IPS-NIHi11 (cell line): ENCODE measurements at regions not wholly inside any gene's neighbourhood (a gene's known extent, or its start where the extent isn't known, plus 50 kb on each side); places are given as distances from the start of the nearest gene placed in this dataset.

Experiments used
- DNase-seq: peaks from one replicate; pipeline ENCODE4 v3.0.0; 2012; ENCODE audit warnings: mixed read lengths, low spot score

- DNase-seq: peak; percentile 68
Observed at GRCh38 chr9:3732077-3733038, 206.6 kb upstream of the RFX3 start.

GRCh38 chr9:3730511-3730922 lies 204.7 kb upstream of the RFX3 start:
- no peak for DNase-seq

- no peak for DNase-seq
Observed at GRCh38 chr9:3721096-3721495, 195.3 kb upstream of the RFX3 start.

- DNase-seq: no peak
Observed at GRCh38 chr9:3719286-3719685, 193.5 kb upstream of the RFX3 start.

- DNase-seq: no peak
Observed at GRCh38 chr9:3716415-3716814, 190.6 kb upstream of the RFX3 start.

- peak; percentile 17 for DNase-seq
Observed at GRCh38 chr9:3708751-3709150, 182.9 kb upstream of the RFX3 start.

GRCh38 chr9:3704890-3705289 lies 179.1 kb upstream of the RFX3 start:
- no peak for DNase-seq

- DNase-seq: no peak
Observed at GRCh38 chr9:3700772-3701171, 175.0 kb upstream of the RFX3 start.

- DNase-seq: no peak
Observed at GRCh38 chr9:3699883-3700282, 174.1 kb upstream of the RFX3 start.

GRCh38 chr9:3698531-3698930 lies 172.7 kb upstream of the RFX3 start:
- DNase-seq: no peak

- DNase-seq: no peak
Observed at GRCh38 chr9:3698076-3698475, 172.3 kb upstream of the RFX3 start.

- peak; percentile 23 for DNase-seq
Observed at GRCh38 chr9:3696368-3696767, 170.6 kb upstream of the RFX3 start.

GRCh38 chr9:3692606-3693005 lies 166.8 kb upstream of the RFX3 start:
- no peak for DNase-seq

- DNase-seq: no peak
Observed at GRCh38 chr9:3689555-3689954, 163.8 kb upstream of the RFX3 start.

GRCh38 chr9:3687145-3687544 lies 161.3 kb upstream of the RFX3 start:
- DNase-seq: no peak

GRCh38 chr9:3682186-3682585 lies 156.4 kb upstream of the RFX3 start:
- no peak for DNase-seq

- no peak for DNase-seq
Observed at GRCh38 chr9:3677541-3677940, 151.7 kb upstream of the RFX3 start.

GRCh38 chr9:3676766-3677165 lies 151.0 kb upstream of the RFX3 start:
- no peak for DNase-seq

- no peak for DNase-seq
Observed at GRCh38 chr9:3675946-3676345, 150.1 kb upstream of the RFX3 start.

- no peak for DNase-seq
Observed at GRCh38 chr9:3674561-3674960, 148.8 kb upstream of the RFX3 start.

- no peak for DNase-seq
Observed at GRCh38 chr9:3672399-3672798, 146.6 kb upstream of the RFX3 start.

GRCh38 chr9:3664044-3664443 lies 138.2 kb upstream of the RFX3 start:
- DNase-seq: no peak

- DNase-seq: no peak
Observed at GRCh38 chr9:3662671-3663070, 136.9 kb upstream of the RFX3 start.

GRCh38 chr9:3660936-3661335 lies 135.1 kb upstream of the RFX3 start:
- DNase-seq: no peak
